ENCODE measurements at regions not wholly inside any gene's neighbourhood (a gene's known extent, or its start where the extent isn't known, plus 50 kb on each side); places are given as distances from the start of the nearest gene placed in this dataset.

- TF ChIP-seq GATA3 (IDR thresholded peaks at IDR 0.05; ENCODE audit: low read depth, low read length) (no peak), GATA2 (IDR thresholded peaks at IDR 0.05; ENCODE audit: low read depth, low read length) (no peak)
These were observed 224.8 kb upstream of the MAP3K7 start for GRCh38 chr6:90811596-90812226.

GRCh38 chr6:90809035-90809434 lies 222.2 kb upstream of the MAP3K7 start:
- TF ChIP-seq GATA3 (IDR thresholded peaks at IDR 0.05; ENCODE audit: low read depth, low read length) = no peak
- no peak for TF ChIP-seq GATA2 (IDR thresholded peaks at IDR 0.05; ENCODE audit: low read depth, low read length)

- no peak for TF ChIP-seq GATA3 (IDR thresholded peaks at IDR 0.05; ENCODE audit: low read depth, low read length)
- TF ChIP-seq GATA2 (IDR thresholded peaks at IDR 0.05; ENCODE audit: low read depth, low read length) = no peak
These were observed 221.2 kb upstream of the MAP3K7 start for GRCh38 chr6:90807791-90808701.

- TF ChIP-seq GATA2 (IDR thresholded peaks at IDR 0.05; ENCODE audit: low read depth, low read length) (no peak), GATA3 (IDR thresholded peaks at IDR 0.05; ENCODE audit: low read depth, low read length) (no peak)
These were observed 218.8 kb upstream of the MAP3K7 start for GRCh38 chr6:90805619-90806155.

GRCh38 chr6:90803956-90804355 lies 217.1 kb upstream of the MAP3K7 start:
- no peak for TF ChIP-seq GATA2 (IDR thresholded peaks at IDR 0.05; ENCODE audit: low read depth, low read length)
- no peak for TF ChIP-seq GATA3 (IDR thresholded peaks at IDR 0.05; ENCODE audit: low read depth, low read length)

GRCh38 chr6:90795078-90795477 lies 208.2 kb upstream of the MAP3K7 start:
- no peak for TF ChIP-seq GATA3 (IDR thresholded peaks at IDR 0.05; ENCODE audit: low read depth, low read length)
- no peak for TF ChIP-seq GATA2 (IDR thresholded peaks at IDR 0.05; ENCODE audit: low read depth, low read length)

GRCh38 chr6:90793771-90794170 lies 206.9 kb upstream of the MAP3K7 start:
- TF ChIP-seq GATA3 (IDR thresholded peaks at IDR 0.05; ENCODE audit: low read depth, low read length) (no peak), GATA2 (IDR thresholded peaks at IDR 0.05; ENCODE audit: low read depth, low read length) (no peak)

GRCh38 chr6:90790696-90791095 lies 203.8 kb upstream of the MAP3K7 start:
- TF ChIP-seq GATA2 (IDR thresholded peaks at IDR 0.05; ENCODE audit: low read depth, low read length) (no peak), GATA3 (IDR thresholded peaks at IDR 0.05; ENCODE audit: low read depth, low read length) (no peak)

- TF ChIP-seq GATA3 (IDR thresholded peaks at IDR 0.05; ENCODE audit: low read depth, low read length) = no peak
- TF ChIP-seq GATA2 (IDR thresholded peaks at IDR 0.05; ENCODE audit: low read depth, low read length) = no peak
These were observed 203.2 kb upstream of the MAP3K7 start for GRCh38 chr6:90790058-90790457.

- TF ChIP-seq GATA2 (IDR thresholded peaks at IDR 0.05; ENCODE audit: low read depth, low read length) (no peak), GATA3 (IDR thresholded peaks at IDR 0.05; ENCODE audit: low read depth, low read length) (no peak)
These were observed 201.9 kb upstream of the MAP3K7 start for GRCh38 chr6:90788781-90789180.

- TF ChIP-seq GATA2 (IDR thresholded peaks at IDR 0.05; ENCODE audit: low read depth, low read length) (no peak), GATA3 (IDR thresholded peaks at IDR 0.05; ENCODE audit: low read depth, low read length) (no peak)
These were observed 200.6 kb upstream of the MAP3K7 start for GRCh38 chr6:90787446-90787845.

- TF ChIP-seq GATA2 (IDR thresholded peaks at IDR 0.05; ENCODE audit: low read depth, low read length) (no peak), GATA3 (IDR thresholded peaks at IDR 0.05; ENCODE audit: low read depth, low read length) (no peak)
These were observed 193.9 kb upstream of the MAP3K7 start for GRCh38 chr6:90780778-90781177.

- no peak for TF ChIP-seq GATA2 (IDR thresholded peaks at IDR 0.05; ENCODE audit: low read depth, low read length)
- TF ChIP-seq GATA3 (IDR thresholded peaks at IDR 0.05; ENCODE audit: low read depth, low read length) = no peak
These were observed 193.3 kb upstream of the MAP3K7 start for GRCh38 chr6:90780141-90780540.

GRCh38 chr6:90778417-90779203 lies 191.7 kb upstream of the MAP3K7 start:
- TF ChIP-seq GATA3 (IDR thresholded peaks at IDR 0.05; ENCODE audit: low read depth, low read length) (no peak), GATA2 (IDR thresholded peaks at IDR 0.05; ENCODE audit: low read depth, low read length) (no peak)
